Stimulated activated CD8-positive, alpha-beta memory T cell treated with anti-CD3 and anti-CD28 coated beads, Interleukin-7, amount 100 ng/mL, for 1 hour (primary cell): ENCODE measurements at regions not wholly inside any gene's neighbourhood (a gene's known extent, or its start where the extent isn't known, plus 50 kb on each side); places are given as distances from the start of the nearest gene placed in this dataset.
"Not testable (repeated sequence)": the region's sequence is repeated elsewhere in the genome, so short reads cannot be mapped to it uniquely, and the experiment has no call there.

ENCODE experiments used
- DNase-seq, 2 donors: peaks; one replicate each; pipeline ENCODE4 v3.0.0-alpha.2; 2020; ENCODE audit warnings: low read depth in 2 of 2

- DNase-seq: no peak
These were observed 848.0 kb upstream of the ACO1 start for GRCh38 chr9:31536471-31536870.

- no peak for DNase-seq
These were observed 842.6 kb upstream of the ACO1 start for GRCh38 chr9:31541721-31542281.

DNA sequence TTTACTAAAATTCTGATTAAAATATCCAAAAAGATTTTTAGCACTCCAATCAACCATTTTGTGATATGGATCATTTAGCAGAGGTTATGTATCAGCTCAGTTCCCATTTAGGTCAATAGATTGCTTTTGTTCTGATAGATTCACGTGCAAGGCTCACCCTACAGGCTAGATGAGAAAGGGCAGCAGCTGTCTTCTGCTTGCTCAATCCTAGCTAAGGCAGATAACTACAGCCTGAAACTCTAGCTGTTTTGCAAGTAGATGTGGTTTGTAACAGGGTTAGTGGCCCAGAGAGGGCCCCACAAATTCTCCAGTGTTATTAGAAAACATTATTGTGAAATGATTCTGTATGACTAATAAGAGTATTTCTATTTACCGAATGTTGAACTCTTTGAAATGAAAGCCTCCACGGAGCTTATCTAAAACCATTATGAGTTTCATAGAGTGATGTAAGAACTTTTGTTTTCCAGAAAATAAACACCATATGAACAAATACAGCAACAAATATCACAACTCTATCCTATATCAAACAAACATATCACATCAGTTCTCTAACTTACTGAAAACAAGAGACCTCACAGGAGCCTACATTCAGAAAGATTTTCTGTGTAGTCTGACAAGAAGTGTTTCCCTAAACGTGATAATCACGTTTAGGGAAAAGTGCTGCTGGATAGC is 841.9 kb upstream of the ACO1 start:
- no peak for DNase-seq

DNA sequence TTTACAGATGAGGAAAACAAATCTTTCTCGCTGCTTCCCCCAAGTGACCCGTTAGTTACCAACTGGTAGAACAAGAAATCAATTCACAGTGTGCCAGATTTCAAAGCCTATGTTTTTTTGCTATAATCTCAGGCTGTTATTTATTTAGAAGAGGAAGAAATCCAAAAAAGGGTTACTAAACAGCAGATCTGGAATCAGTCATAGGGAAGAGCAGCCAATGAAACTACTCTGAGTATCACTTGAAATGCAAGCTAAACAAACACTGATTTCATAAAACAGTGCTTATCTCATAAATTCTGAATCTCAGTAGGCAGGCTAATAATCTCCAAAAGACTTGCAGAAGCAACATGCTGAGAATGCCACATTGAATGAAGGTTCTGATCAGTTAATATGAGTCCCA is 829.5 kb upstream of the ACO1 start:
- DNase-seq: no peak

DNA sequence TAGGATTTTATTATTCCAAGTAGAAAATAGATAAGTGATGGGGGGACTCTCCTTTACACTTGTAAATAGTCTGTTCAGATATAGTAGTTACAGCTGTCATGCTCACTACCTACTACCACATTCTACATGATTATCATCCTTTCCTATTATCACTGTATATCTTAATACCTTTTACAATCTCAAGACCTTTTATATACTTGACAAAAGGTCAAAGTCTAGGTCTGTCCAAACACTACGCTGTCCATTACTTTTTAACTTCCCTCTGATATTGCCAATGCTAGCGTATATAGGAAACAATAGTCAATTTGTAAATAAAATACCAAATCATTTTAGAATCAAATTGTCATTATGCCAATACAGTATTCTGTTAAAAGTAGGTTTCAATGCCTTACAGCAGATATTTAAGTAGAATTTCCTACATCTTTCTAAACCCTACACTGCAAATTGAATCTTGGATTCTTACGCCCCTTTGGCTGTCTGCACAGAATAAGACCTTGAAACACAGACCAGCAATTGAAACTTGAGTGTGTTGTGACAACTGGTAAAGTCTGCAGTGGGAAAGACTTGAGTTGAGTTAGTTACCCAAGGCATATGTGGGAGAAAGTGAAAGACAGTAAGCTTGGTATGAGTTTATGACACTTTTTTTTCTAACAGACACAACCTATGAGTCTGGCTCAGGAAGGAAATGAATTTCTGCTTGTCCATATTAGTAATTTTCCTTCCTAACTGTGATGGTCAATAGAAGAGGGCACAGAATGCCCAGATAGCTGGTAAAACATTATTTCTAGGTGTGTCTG is 827.6 kb upstream of the ACO1 start:
- DNase-seq: no peak

- DNase-seq: not testable (repeated sequence)
These were observed 812.3 kb upstream of the ACO1 start for GRCh38 chr9:31572190-31572589.

DNA sequence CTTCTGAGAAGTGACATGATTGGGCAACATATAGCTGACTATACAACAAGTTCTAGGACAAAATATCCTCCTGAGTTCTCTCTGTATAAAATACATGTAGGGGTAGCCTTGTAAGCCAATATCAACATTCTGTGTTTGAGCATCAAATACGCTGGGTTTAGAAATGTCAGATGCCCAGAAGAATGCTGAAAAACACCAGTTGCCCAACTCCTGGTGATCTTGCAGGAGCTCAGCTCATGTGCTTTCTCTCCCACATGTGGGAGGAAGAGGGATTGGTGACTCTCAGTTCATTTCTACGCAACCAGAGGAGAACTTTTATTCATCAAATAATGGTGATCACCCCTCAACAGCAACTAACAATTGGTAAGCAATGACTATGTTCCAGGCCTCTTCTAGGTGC is 810.9 kb upstream of the ACO1 start:
- no peak for DNase-seq

GRCh38 chr9:31574006-31574765 is 810.3 kb upstream of the ACO1 start:
- no peak for DNase-seq

DNA sequence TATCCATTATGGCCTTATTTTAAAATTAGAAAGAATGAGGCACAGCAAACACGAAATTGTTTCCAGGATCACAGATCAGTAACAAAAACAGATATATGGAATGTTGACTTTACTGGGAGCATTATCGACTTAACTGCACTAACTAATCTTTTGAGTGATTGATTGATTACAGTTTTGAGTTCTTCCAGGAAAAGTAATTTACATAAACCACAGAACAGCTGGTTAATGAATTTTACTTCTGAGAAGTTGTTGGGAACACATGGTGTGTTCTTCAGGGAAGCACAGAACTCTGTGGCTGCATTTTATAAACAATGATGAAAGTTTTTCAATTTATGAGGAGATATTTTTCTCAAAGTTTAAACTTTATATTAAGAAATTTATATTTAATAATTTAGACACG is 802.4 kb upstream of the ACO1 start:
- no peak for DNase-seq

GRCh38 chr9:31582561-31582960 is 801.9 kb upstream of the ACO1 start:
- no peak for DNase-seq

- no peak for DNase-seq
These were observed 799.3 kb upstream of the ACO1 start for GRCh38 chr9:31585158-31585557.

DNA sequence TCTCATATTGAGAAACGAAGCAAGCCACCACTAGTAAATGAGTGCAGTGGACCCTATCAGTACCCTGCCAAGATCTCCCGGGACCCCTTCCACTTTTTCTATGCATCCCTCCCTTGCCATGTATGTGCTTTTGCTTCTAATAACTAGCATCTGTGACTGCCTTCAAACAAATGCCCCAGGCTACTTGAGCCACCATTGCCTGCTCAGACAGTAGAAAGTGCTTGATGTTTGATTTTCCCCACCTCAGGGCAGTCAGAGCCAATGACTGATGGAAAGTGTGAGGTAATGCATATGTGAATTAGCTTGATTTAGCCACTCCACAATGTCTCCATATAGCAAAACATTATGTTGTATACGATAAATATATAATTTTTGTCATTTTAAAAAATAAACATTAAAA is 797.3 kb upstream of the ACO1 start:
- DNase-seq: no peak

- DNase-seq: no peak
These were observed 796.4 kb upstream of the ACO1 start for GRCh38 chr9:31588006-31588405.

- no peak for DNase-seq
These were observed 795.7 kb upstream of the ACO1 start for GRCh38 chr9:31588756-31589155.

GRCh38 chr9:31590091-31590490 is 794.4 kb upstream of the ACO1 start:
- no peak for DNase-seq

DNA sequence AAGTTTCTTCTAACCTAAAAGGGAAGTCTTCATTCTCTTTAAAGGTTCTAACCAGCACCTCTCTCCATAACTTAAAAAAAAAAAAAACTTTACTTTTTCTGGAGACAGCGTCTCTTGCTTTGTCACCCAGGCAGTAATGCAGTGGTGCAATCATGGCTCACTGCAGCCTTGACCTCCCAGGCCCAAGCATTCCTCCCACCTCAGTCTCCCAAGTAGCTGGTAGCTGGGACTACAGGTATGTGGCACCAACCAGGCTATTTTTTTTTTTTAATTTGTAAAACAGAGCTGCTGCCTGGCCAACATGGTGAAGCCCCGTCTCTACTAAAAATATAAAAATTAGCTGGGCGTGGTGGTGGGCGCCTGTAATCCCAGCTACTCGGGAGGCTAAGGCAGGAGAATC is 787.4 kb upstream of the ACO1 start:
- DNase-seq: not testable (repeated sequence)

- no peak for DNase-seq
These were observed 786.5 kb upstream of the ACO1 start for GRCh38 chr9:31597977-31598376.

DNA sequence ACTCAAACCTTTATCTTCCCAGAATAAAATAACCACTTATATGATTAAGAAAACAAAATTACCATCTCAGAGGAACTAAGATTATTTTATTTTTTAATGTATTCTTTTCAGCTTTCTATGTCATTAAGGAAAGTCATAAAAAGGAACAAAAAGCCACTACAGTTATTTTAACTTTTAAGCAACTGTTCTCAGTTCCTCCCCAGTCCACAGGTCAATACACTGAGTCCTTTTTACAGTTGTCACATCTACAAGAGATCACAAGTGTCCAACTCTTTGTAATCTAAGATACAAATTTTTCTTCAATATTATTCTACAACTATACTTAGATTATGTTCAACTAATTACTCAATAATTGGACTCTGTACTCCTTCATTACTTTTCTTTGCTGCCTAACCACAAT is 782.8 kb upstream of the ACO1 start:
- no peak for DNase-seq

DNA sequence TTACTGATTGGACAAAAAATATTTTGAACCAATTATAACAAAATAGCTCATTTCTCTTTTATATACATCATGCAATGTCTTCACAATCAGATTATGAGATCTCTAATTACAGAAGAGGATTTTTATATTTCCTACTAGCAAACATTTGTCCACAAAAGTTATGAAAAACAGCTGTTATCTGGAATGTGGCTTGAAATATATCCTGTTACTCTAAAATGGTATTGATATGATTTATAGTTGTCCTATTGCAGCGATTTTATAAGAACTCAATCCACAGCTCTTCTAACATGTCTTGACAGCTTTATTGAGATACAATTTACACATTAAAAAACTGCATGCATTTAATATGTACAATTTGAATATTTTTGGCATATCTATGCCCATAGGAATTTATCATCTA is 779.9 kb upstream of the ACO1 start:
- no peak for DNase-seq

- DNase-seq: no peak
These were observed 779.3 kb upstream of the ACO1 start for GRCh38 chr9:31605164-31605563.

GRCh38 chr9:31606678-31607077 is 777.8 kb upstream of the ACO1 start:
- DNase-seq: no peak

GRCh38 chr9:31608416-31608815 is 776.0 kb upstream of the ACO1 start:
- no peak for DNase-seq
